ENCODE measurements at regions not wholly inside any gene's neighbourhood (a gene's known extent, or its start where the extent isn't known, plus 50 kb on each side); places are given as distances from the start of the nearest gene placed in this dataset.

DNA sequence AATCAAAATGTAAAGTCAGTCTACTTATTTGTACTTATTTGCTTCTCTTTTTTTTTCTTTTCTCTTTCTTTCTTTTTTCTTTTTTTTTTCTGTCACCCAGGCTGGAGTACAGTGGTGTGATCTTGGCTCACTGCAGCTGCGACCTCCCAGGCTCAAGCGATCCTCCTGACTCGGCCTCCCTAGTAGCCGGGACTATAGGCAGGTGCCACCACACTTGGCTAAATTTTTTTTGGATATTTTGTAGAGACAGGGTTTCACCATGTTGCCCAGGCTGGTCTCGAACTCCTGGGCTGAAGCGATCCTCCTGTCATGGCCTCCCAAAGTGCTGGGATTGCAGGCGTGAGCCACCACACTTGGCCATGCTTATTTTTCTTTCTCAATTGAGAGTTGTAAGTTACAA is 98.8 kb upstream of the ZBTB40 start:
- no peak overlapping the region for H3K4me3 ChIP-seq (replicated peaks in 1 of 3; ENCODE audit: insufficient read depth in 1 of 3, low read depth in 2 of 3, low read length in 3 of 3)
- DNase-seq (ENCODE audit: low spot score) (no peak), ATAC-seq (no peak), FAIRE-seq (no peak)
- peaks cover 27% of the 10 kb centered on the region for H3K4me1 ChIP-seq (ENCODE audit: insufficient read depth, low read length)
- no peak overlapping the region for H3K27ac ChIP-seq (ENCODE audit: extremely low read length, insufficient read depth, low read length)
- H3K9ac ChIP-seq (ENCODE audit: insufficient read depth, low read depth, low read length), result no peak overlapping the region
- intact Hi-C loops (cut with micrococcal nuclease; ENCODE audit: unreplicated experiment), result no loop called here
- BruUV-seq (replicated peaks), result no TSS peak
- no peaks in the 10 kb centered on the region for H3K36me3 ChIP-seq (replicated peaks in 1 of 2; ENCODE audit: control insufficient read depth in 1 of 2, insufficient read depth in 2 of 2, low read length in 2 of 2)
- WGBS (ENCODE audit: low lambda C conversion rate), result 49% methylated on average over 7 of the region's 7 CpGs
- ChIA-PET CTCF (ENCODE audit: low intra/inter-chr PET ratio, low total read pairs) (no interaction called here), POLR2A (no interaction called here)
- peaks cover 12 to 49% of the 10 kb centered on the region in 2 experiments for H3K27me3 ChIP-seq (ENCODE audit: control insufficient read depth in 1 of 2, insufficient read depth in 2 of 2, low read length in 2 of 2)
- TF ChIP-seq, protein P1, sequence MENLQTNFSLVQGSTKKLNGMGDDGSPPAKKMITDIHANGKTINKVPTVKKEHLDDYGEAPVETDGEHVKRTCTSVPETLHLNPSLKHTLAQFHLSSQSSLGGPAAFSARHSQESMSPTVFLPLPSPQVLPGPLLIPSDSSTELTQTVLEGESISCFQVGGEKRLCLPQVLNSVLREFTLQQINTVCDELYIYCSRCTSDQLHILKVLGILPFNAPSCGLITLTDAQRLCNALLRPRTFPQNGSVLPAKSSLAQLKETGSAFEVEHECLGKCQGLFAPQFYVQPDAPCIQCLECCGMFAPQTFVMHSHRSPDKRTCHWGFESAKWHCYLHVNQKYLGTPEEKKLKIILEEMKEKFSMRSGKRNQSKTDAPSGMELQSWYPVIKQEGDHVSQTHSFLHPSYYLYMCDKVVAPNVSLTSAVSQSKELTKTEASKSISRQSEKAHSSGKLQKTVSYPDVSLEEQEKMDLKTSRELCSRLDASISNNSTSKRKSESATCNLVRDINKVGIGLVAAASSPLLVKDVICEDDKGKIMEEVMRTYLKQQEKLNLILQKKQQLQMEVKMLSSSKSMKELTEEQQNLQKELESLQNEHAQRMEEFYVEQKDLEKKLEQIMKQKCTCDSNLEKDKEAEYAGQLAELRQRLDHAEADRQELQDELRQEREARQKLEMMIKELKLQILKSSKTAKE (CRISPR knock-in tag; IDR thresholded peaks at IDR 0.05; ENCODE audit: borderline replicate concordance), result no peak
- TF ChIP-seq TAF1 (CRISPR knock-in tag; IDR thresholded peaks at IDR 0.05) (no peak), ELF4 (CRISPR knock-in tag; IDR thresholded peaks at IDR 0.05; ENCODE audit: borderline replicate concordance) (no peak), ZSCAN29 (CRISPR knock-in tag; conservative IDR thresholded peaks at IDR 0.05) (no peak), POLR2G (IDR thresholded peaks at IDR 0.05; ENCODE audit: low read depth, low read length) (no peak), ZNF256 (CRISPR knock-in tag; conservative IDR thresholded peaks at IDR 0.05) (no peak), POGZ (CRISPR knock-in tag; IDR thresholded peaks at IDR 0.05) (no peak), SRF (IDR thresholded peaks at IDR 0.05; ENCODE audit: low read depth, low read length) (no peak), ZBTB42 (CRISPR knock-in tag; IDR thresholded peaks at IDR 0.05) (no peak), MTA3 (CRISPR knock-in tag; IDR thresholded peaks at IDR 0.05) (no peak), SCMH1 (CRISPR knock-in tag; IDR thresholded peaks at IDR 0.05; ENCODE audit: borderline replicate concordance) (no peak), ZNF510 (CRISPR knock-in tag; IDR thresholded peaks at IDR 0.05; ENCODE audit: low read depth) (no peak), ZNF460 (CRISPR knock-in tag; IDR thresholded peaks at IDR 0.05; ENCODE audit: borderline replicate concordance) (no peak), SP5 (CRISPR knock-in tag; IDR thresholded peaks at IDR 0.05; ENCODE audit: borderline replicate concordance, low read depth) (no peak), YEATS4 (CRISPR knock-in tag; IDR thresholded peaks at IDR 0.05; ENCODE audit: borderline replicate concordance) (no peak), ADNP (CRISPR knock-in tag; IDR thresholded peaks at IDR 0.05) (no peak)
- TF ChIP-seq, protein P2, sequence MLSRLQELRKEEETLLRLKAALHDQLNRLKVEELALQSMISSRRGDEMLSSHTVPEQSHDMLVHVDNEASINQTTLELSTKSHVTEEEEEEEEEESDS (CRISPR knock-in tag; IDR thresholded peaks at IDR 0.05; ENCODE audit: borderline replicate concordance), result no peak
- TF ChIP-seq, protein P3, sequence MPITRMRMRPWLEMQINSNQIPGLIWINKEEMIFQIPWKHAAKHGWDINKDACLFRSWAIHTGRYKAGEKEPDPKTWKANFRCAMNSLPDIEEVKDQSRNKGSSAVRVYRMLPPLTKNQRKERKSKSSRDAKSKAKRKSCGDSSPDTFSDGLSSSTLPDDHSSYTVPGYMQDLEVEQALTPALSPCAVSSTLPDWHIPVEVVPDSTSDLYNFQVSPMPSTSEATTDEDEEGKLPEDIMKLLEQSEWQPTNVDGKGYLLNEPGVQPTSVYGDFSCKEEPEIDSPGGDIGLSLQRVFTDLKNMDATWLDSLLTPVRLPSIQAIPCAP (CRISPR knock-in tag; IDR thresholded peaks at IDR 0.05; ENCODE audit: low read depth), result no peak
- TF ChIP-seq, protein P4, sequence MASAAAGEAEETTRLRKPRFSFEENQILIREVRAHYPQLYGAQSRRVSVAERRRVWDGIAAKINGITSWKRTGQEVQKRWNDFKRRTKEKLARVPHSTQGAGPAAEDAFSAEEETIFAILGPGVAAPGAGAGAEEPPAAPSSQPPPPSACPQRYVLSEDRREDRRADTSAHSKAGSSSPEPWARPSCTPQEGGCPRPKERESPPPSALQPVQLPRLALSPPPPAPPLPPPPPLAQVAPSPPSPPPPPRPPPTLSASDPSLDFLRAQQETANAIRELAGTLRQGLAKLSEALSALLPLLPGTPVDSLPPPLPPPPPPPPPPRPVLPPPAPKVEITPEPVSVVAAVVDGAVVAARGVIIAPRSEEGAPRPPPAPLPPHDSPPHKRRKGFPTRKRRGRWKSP (CRISPR knock-in tag; IDR thresholded peaks at IDR 0.05), result no peak
- TF ChIP-seq, protein P5, sequence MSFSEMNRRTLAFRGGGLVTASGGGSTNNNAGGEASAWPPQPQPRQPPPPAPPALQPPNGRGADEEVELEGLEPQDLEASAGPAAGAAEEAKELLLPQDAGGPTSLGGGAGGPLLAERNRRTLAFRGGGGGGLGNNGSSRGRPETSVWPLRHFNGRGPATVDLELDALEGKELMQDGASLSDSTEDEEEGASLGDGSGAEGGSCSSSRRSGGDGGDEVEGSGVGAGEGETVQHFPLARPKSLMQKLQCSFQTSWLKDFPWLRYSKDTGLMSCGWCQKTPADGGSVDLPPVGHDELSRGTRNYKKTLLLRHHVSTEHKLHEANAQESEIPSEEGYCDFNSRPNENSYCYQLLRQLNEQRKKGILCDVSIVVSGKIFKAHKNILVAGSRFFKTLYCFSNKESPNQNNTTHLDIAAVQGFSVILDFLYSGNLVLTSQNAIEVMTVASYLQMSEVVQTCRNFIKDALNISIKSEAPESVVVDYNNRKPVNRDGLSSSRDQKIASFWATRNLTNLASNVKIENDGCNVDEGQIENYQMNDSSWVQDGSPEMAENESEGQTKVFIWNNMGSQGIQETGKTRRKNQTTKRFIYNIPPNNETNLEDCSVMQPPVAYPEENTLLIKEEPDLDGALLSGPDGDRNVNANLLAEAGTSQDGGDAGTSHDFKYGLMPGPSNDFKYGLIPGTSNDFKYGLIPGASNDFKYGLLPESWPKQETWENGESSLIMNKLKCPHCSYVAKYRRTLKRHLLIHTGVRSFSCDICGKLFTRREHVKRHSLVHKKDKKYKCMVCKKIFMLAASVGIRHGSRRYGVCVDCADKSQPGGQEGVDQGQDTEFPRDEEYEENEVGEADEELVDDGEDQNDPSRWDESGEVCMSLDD (CRISPR knock-in tag; IDR thresholded peaks at IDR 0.05; ENCODE audit: borderline replicate concordance), result no peak
- H3K9me3 ChIP-seq (ENCODE audit: low read length), result no peaks in the 10 kb centered on the region
- in situ Hi-C loops (cut with HindIII; ENCODE audit: extremely low pct_ligation_motif_present, low pct_unique_long_range_greater_than_20kb), result no loop called here
- no peak overlapping the region for H3K4me2 ChIP-seq (ENCODE audit: low read depth, low read length)
- no peak overlapping the region for H2AFZ ChIP-seq (ENCODE audit: low read length)
- no peaks in the 10 kb centered on the region for H4K20me1 ChIP-seq (ENCODE audit: insufficient read depth, low read length)
- no peaks in the 10 kb centered on the region for H3K79me2 ChIP-seq (ENCODE audit: insufficient read depth, low read length)

Data from HepG2 (cell line).